ENCODE measurements at regions not wholly inside any gene's neighbourhood (a gene's known extent, or its start where the extent isn't known, plus 50 kb on each side); places are given as distances from the start of the nearest gene placed in this dataset.

GRCh38 chr5:2916076-2916682 is 164.7 kb upstream of the IRX2 start:
- Histone ChIP-seq H3K27ac (no peak overlapping the region), H3K4me3 (no peak overlapping the region), H3K4me1 (no peaks in the 10 kb centered on the region), H3K36me3 (no peaks in the 10 kb centered on the region), H3K9me3 (no peaks in the 10 kb centered on the region), H3K27me3 (no peaks in the 10 kb centered on the region)
- DNase-seq: no peak
- 64 to 67% methylated on average over 4 of the region's 4 CpGs for WGBS, 2 donors
- intact Hi-C loops (cut with DNase I): no loop called here
- TF ChIP-seq, protein P1, sequence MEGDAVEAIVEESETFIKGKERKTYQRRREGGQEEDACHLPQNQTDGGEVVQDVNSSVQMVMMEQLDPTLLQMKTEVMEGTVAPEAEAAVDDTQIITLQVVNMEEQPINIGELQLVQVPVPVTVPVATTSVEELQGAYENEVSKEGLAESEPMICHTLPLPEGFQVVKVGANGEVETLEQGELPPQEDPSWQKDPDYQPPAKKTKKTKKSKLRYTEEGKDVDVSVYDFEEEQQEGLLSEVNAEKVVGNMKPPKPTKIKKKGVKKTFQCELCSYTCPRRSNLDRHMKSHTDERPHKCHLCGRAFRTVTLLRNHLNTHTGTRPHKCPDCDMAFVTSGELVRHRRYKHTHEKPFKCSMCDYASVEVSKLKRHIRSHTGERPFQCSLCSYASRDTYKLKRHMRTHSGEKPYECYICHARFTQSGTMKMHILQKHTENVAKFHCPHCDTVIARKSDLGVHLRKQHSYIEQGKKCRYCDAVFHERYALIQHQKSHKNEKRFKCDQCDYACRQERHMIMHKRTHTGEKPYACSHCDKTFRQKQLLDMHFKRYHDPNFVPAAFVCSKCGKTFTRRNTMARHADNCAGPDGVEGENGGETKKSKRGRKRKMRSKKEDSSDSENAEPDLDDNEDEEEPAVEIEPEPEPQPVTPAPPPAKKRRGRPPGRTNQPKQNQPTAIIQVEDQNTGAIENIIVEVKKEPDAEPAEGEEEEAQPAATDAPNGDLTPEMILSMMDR (IDR thresholded peaks at IDR 0.05): no peak
- no peak for FAIRE-seq
- ATAC-seq: no peak

GRCh38 chr5:2914981-2915484 is 163.6 kb upstream of the IRX2 start:
- DNase-seq (no peak), FAIRE-seq (no peak), ATAC-seq (no peak)
- Histone ChIP-seq H3K36me3 (no peaks in the 10 kb centered on the region), H3K27me3 (no peaks in the 10 kb centered on the region), H3K4me1 (no peaks in the 10 kb centered on the region), H3K27ac (no peak overlapping the region), H3K9me3 (no peaks in the 10 kb centered on the region), H3K4me3 (no peak overlapping the region)
- TF ChIP-seq, protein P1 (IDR thresholded peaks at IDR 0.05): no peak
- intact Hi-C loops (cut with DNase I): no loop called here
- WGBS, 2 donors: 19 to 23% methylated on average over 17 of the region's 17 CpGs

DNA sequence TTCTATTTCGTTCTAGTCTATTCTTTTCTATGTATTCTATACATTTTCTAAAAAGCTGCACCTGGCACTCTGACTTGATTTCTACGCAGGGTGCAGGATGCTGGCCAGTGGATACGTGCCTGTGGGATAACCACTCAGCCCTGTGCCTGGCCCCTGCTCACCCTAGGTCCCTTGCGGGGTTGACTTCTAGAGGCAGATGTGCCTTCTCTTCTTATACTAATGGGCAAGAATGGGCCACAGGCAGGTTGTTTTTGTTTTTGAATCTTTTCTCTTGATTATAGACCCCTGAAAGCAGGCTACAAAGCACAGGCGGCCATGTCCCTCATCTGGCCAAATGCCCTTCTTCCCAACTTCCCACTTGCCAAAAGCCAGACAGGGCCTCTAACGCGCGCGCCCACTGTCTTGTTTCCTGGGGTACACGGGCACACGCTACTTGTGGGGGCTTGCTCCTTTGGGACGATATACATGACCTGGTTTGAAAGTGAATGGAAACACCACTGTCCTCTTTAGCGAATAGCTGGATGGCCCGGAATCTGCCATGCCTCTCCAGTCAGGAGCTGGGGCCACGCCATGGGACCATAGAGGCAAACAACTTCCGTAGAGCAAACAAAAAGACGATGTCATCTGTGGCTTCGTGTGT is 162.7 kb upstream of the IRX2 start:
- WGBS, 2 donors: 57 to 72% methylated on average over 18 of the region's 18 CpGs
- no peak overlapping the region for H3K27ac ChIP-seq
- H3K9me3 ChIP-seq: no peaks in the 10 kb centered on the region
- no peaks in the 10 kb centered on the region for H3K36me3 ChIP-seq
- FAIRE-seq (no peak), ATAC-seq (no peak), DNase-seq (no peak)
- H3K4me1 ChIP-seq: no peaks in the 10 kb centered on the region
- H3K4me3 ChIP-seq: no peak overlapping the region
- no peaks in the 10 kb centered on the region for H3K27me3 ChIP-seq
- intact Hi-C loops (cut with DNase I): no loop called here
- TF ChIP-seq, protein P1 (IDR thresholded peaks at IDR 0.05): no peak

- no peak for FAIRE-seq
Observed at GRCh38 chr5:2913281-2913680, 161.8 kb upstream of the IRX2 start.

More at GRCh38 chr5:2913281-2913680, 161.8 kb upstream of the IRX2 start:
- intact Hi-C loops (cut with DNase I): no loop called here
- DNase-seq (no peak), ATAC-seq (no peak)
- 66 to 82% methylated on average over 7 of the region's 7 CpGs for WGBS, 2 donors
- no peaks in the 10 kb centered on the region for H3K36me3 ChIP-seq
- no peaks in the 10 kb centered on the region for H3K27me3 ChIP-seq
- TF ChIP-seq, protein P1 (IDR thresholded peaks at IDR 0.05): no peak
- no peaks in the 10 kb centered on the region for H3K4me1 ChIP-seq
- no peaks in the 10 kb centered on the region for H3K9me3 ChIP-seq
- H3K27ac ChIP-seq: no peak overlapping the region
- H3K4me3 ChIP-seq: no peak overlapping the region

Data from pancreas (tissue), 10 donors.